ENCODE measurements at regions not wholly inside any gene's neighbourhood (a gene's known extent, or its start where the extent isn't known, plus 50 kb on each side); places are given as distances from the start of the nearest gene placed in this dataset.

DNA sequence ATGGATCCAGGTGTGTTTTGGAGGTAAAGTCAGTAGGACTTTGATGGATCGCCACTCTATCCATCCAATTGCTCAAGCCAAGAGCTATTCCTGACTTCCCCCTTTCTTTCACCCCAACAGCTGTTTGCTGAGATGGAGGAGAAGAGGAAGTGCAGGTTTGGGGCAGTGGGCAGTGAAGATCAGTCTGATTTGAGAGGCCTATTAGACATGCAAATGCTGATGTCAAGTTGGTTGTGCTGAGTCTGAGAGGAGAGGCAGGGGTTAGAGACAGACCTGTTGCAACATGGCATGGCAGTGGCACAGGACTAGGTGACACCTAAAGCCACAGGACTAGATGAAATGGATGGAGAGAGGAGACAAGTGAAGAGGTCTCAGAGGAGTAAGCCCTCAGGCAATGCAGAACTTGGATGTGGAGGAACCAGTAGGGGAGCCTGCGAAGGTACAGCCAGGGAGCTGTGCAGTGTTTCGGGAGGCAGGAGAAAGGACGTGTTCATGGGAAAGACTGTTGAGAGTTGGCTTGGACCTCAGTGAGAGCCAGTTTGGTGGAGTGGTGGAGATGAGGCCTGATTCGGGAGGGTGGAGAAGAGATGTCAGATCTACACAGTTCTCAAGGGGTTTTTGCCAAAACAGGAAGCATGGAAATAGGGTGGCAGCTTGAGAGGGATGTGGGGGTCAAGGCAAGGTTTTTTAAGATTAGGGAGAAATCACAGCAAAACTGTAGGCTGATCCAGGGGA is 175.0 kb downstream of the MACROH2A1 start:
- DNase-seq, result no peak
- no CpG with 5 or more reads among the region's 5 CpGs for WGBS (ENCODE audit: insufficient coverage, low lambda C conversion rate)
- H3K4me1 ChIP-seq (ENCODE audit: control insufficient read depth, insufficient read depth, low read length), result no peaks in the 10 kb centered on the region
- peaks cover 6% of the 10 kb centered on the region for H3K9me3 ChIP-seq (ENCODE audit: control insufficient read depth, low read depth, low read length)
- peaks cover 3% of the 10 kb centered on the region for H3K27me3 ChIP-seq (ENCODE audit: control insufficient read depth, insufficient read depth, low read length)
- H3K36me3 ChIP-seq (ENCODE audit: control insufficient read depth, insufficient read depth, low read length), result no peaks in the 10 kb centered on the region
- no peak overlapping the region for H3K4me3 ChIP-seq (ENCODE audit: low read length)
- H3K27ac ChIP-seq (ENCODE audit: low read length), result no peak overlapping the region

- Histone ChIP-seq H3K27ac (ENCODE audit: low read length) (no peak overlapping the region), H3K4me3 (ENCODE audit: low read length) (no peak overlapping the region), H3K36me3 (ENCODE audit: control insufficient read depth, insufficient read depth, low read length) (no peaks in the 10 kb centered on the region), H3K9me3 (ENCODE audit: control insufficient read depth, low read depth, low read length) (peaks cover 4% of the 10 kb centered on the region), H3K4me1 (ENCODE audit: control insufficient read depth, insufficient read depth, low read length) (no peaks in the 10 kb centered on the region), H3K27me3 (ENCODE audit: control insufficient read depth, insufficient read depth, low read length) (peaks cover 3% of the 10 kb centered on the region)
- no peak for DNase-seq
- 100% methylated on average over 1 of the region's 2 CpGs for WGBS (ENCODE audit: insufficient coverage, low lambda C conversion rate)
Measured at GRCh38 chr5:135223404-135223803, 175.6 kb downstream of the MACROH2A1 start.

DNA sequence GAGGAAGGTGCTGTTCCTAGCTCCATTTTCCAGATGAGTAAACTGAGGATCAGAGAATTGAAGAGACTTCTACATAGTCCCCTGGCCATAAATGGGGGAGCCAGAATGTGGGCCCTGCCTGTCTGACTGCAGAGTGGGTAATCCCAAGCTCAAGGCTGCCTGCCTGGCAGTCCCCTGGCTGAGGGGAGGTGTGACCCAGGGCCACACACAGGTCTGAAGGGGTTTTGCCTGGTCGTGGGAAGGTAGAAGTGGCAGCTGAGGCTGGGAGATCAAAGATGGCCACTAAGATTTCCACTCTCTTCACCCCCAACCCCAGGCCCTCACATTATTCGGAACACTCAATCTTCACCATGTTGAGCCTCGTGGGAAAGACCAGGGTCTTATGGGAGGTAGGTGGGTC is 176.3 kb downstream of the MACROH2A1 start:
- H3K9me3 ChIP-seq (ENCODE audit: control insufficient read depth, low read depth, low read length), result no peaks in the 10 kb centered on the region
- WGBS (ENCODE audit: insufficient coverage, low lambda C conversion rate), result no CpG with 5 or more reads among the region's 3 CpGs
- no peak overlapping the region for H3K27ac ChIP-seq (ENCODE audit: low read length)
- no peaks in the 10 kb centered on the region for H3K4me1 ChIP-seq (ENCODE audit: control insufficient read depth, insufficient read depth, low read length)
- no peaks in the 10 kb centered on the region for H3K36me3 ChIP-seq (ENCODE audit: control insufficient read depth, insufficient read depth, low read length)
- H3K4me3 ChIP-seq (ENCODE audit: low read length), result no peak overlapping the region
- DNase-seq, result no peak
- H3K27me3 ChIP-seq (ENCODE audit: control insufficient read depth, insufficient read depth, low read length), result peaks cover 3% of the 10 kb centered on the region

DNA sequence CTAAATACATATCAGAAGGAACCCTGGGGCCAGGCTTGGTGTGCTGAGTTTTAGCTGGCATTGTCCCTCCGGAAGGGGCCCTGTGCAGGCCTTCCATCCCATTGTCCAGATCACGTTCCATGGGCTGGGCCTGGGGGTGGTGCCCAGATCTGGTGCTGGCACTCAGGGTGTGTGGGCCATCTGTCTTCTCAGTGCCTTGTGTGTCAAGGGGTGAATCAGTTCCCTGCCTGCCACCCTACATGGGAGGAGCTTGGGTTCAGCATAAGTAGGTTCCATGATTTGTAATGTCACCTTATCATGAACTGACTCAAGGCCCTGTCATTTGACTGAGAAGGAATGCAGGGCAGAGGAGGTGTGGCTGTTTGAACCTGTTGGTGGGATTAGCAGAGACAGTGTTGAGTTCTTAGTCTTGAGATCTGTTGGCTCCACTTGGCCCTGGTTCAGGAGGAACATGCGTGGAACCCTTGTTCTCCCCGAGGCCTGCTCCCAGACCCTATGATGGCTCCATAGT is 176.8 kb downstream of the MACROH2A1 start:
- Histone ChIP-seq H3K9me3 (ENCODE audit: control insufficient read depth, low read depth, low read length) (no peaks in the 10 kb centered on the region), H3K36me3 (ENCODE audit: control insufficient read depth, insufficient read depth, low read length) (no peaks in the 10 kb centered on the region), H3K27me3 (ENCODE audit: control insufficient read depth, insufficient read depth, low read length) (peaks cover 3% of the 10 kb centered on the region), H3K27ac (ENCODE audit: low read length) (no peak overlapping the region), H3K4me3 (ENCODE audit: low read length) (no peak overlapping the region), H3K4me1 (ENCODE audit: control insufficient read depth, insufficient read depth, low read length) (no peaks in the 10 kb centered on the region)
- WGBS (ENCODE audit: insufficient coverage, low lambda C conversion rate), result no CpG with 5 or more reads among the region's 4 CpGs
- DNase-seq, result no peak

GRCh38 chr5:135221696-135222095 is 177.3 kb downstream of the MACROH2A1 start:
- Histone ChIP-seq H3K27ac (ENCODE audit: low read length) (no peak overlapping the region), H3K9me3 (ENCODE audit: control insufficient read depth, low read depth, low read length) (no peaks in the 10 kb centered on the region), H3K4me1 (ENCODE audit: control insufficient read depth, insufficient read depth, low read length) (no peaks in the 10 kb centered on the region), H3K36me3 (ENCODE audit: control insufficient read depth, insufficient read depth, low read length) (no peaks in the 10 kb centered on the region), H3K4me3 (ENCODE audit: low read length) (no peak overlapping the region), H3K27me3 (ENCODE audit: control insufficient read depth, insufficient read depth, low read length) (peaks cover 3% of the 10 kb centered on the region)
- DNase-seq, result no peak
- no CpG with 5 or more reads among the region's 2 CpGs for WGBS (ENCODE audit: insufficient coverage, low lambda C conversion rate)

- H3K4me1 ChIP-seq (ENCODE audit: control insufficient read depth, insufficient read depth, low read length), result peaks cover 2% of the 10 kb centered on the region
- H3K4me3 ChIP-seq (ENCODE audit: low read length), result no peak overlapping the region
- H3K36me3 ChIP-seq (ENCODE audit: control insufficient read depth, insufficient read depth, low read length), result no peaks in the 10 kb centered on the region
- no peaks in the 10 kb centered on the region for H3K9me3 ChIP-seq (ENCODE audit: control insufficient read depth, low read depth, low read length)
- no peak for DNase-seq
- WGBS (ENCODE audit: insufficient coverage, low lambda C conversion rate), result no CpG with 5 or more reads among the region's 3 CpGs
- peaks cover 3% of the 10 kb centered on the region for H3K27me3 ChIP-seq (ENCODE audit: control insufficient read depth, insufficient read depth, low read length)
- no peak overlapping the region for H3K27ac ChIP-seq (ENCODE audit: low read length)
Measured at GRCh38 chr5:135221187-135221473, 177.9 kb downstream of the MACROH2A1 start.

GRCh38 chr5:135220394-135221186 is 178.4 kb downstream of the MACROH2A1 start:
- no peak for DNase-seq

GRCh38 chr5:135219868-135220267 is 179.2 kb downstream of the MACROH2A1 start:
- no peaks in the 10 kb centered on the region for H3K9me3 ChIP-seq (ENCODE audit: control insufficient read depth, low read depth, low read length)
- H3K4me3 ChIP-seq (ENCODE audit: low read length), result no peak overlapping the region
- peaks cover 3% of the 10 kb centered on the region for H3K4me1 ChIP-seq (ENCODE audit: control insufficient read depth, insufficient read depth, low read length)
- no CpG with 5 or more reads among the region's 3 CpGs for WGBS (ENCODE audit: insufficient coverage, low lambda C conversion rate)
- H3K27ac ChIP-seq (ENCODE audit: low read length), result no peak overlapping the region
- H3K36me3 ChIP-seq (ENCODE audit: control insufficient read depth, insufficient read depth, low read length), result no peaks in the 10 kb centered on the region
- DNase-seq, result no peak
- H3K27me3 ChIP-seq (ENCODE audit: control insufficient read depth, insufficient read depth, low read length), result peaks cover 2% of the 10 kb centered on the region

More at GRCh38 chr5:135220394-135221186, 178.4 kb downstream of the MACROH2A1 start:
- Histone ChIP-seq H3K4me1 (ENCODE audit: control insufficient read depth, insufficient read depth, low read length) (peaks cover 3% of the 10 kb centered on the region), H3K9me3 (ENCODE audit: control insufficient read depth, low read depth, low read length) (no peaks in the 10 kb centered on the region), H3K36me3 (ENCODE audit: control insufficient read depth, insufficient read depth, low read length) (no peaks in the 10 kb centered on the region), H3K4me3 (ENCODE audit: low read length) (no peak overlapping the region), H3K27ac (ENCODE audit: low read length) (no peak overlapping the region), H3K27me3 (ENCODE audit: control insufficient read depth, insufficient read depth, low read length) (peaks cover 3% of the 10 kb centered on the region)
- no CpG with 5 or more reads among the region's 7 CpGs for WGBS (ENCODE audit: insufficient coverage, low lambda C conversion rate)

DNA sequence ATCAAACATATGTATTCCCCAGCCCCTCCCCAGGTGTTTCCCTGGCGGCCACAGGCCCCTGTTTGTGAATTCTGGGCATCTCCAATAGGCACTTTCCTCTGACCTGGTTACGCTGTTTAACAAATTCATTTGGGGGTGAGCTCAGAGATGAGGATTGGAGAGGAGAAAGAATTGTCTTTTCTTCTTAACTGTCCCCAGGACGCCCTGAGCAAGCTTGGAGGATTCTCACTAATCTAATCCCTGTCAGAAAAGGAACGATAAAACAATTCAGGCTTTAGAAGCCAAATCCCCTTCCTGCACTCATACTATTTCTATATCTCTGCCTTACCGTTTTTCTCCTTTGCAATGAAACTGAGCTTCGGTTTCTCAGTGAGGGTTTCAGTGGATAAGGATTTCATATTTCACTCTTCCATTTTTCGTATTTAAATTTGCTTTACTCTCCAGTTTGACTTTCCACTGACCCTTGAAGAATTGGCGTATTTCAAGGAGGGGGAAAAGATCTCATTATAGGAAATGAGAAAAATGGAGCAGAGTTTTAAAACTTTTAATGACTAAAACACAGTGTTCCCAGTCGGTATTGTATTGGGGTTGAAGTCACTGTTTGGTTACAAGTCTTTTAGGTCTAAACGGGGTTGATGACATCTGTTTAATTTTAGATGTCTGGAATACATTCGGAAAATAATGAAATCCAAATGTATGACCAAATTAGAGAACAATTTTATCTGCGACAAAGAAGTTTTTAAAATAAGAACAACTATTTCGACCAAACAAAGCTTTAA is 180.1 kb downstream of the MACROH2A1 start:
- H3K4me1 ChIP-seq (ENCODE audit: control insufficient read depth, insufficient read depth, low read length), result peaks cover 3% of the 10 kb centered on the region
- no peak overlapping the region for H3K27ac ChIP-seq (ENCODE audit: low read length)
- no peak overlapping the region for H3K4me3 ChIP-seq (ENCODE audit: low read length)
- no peaks in the 10 kb centered on the region for H3K9me3 ChIP-seq (ENCODE audit: control insufficient read depth, low read depth, low read length)
- DNase-seq, result no peak
- 73% methylated on average over 4 of the region's 13 CpGs for WGBS (ENCODE audit: insufficient coverage, low lambda C conversion rate)
- H3K36me3 ChIP-seq (ENCODE audit: control insufficient read depth, insufficient read depth, low read length), result no peaks in the 10 kb centered on the region
- no peaks in the 10 kb centered on the region for H3K27me3 ChIP-seq (ENCODE audit: control insufficient read depth, insufficient read depth, low read length)

DNA sequence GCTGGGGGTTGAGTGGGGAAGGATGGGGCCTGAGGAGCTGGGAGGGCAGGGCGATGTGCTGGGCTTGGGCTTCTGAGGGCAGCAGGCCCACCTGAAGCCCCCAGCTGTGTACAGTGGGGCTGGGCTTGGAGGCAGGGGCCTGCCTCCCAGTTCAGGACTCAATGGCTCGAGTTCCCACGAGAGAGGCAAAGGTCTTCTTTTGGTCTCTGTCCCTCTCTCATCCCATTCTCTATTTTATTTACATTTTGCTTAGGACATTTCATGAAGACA is 180.6 kb downstream of the MACROH2A1 start:
- Histone ChIP-seq H3K36me3 (ENCODE audit: control insufficient read depth, insufficient read depth, low read length) (no peaks in the 10 kb centered on the region), H3K27me3 (ENCODE audit: control insufficient read depth, insufficient read depth, low read length) (peaks cover 2% of the 10 kb centered on the region), H3K9me3 (ENCODE audit: control insufficient read depth, low read depth, low read length) (no peaks in the 10 kb centered on the region), H3K4me1 (ENCODE audit: control insufficient read depth, insufficient read depth, low read length) (peaks cover 3% of the 10 kb centered on the region), H3K27ac (ENCODE audit: low read length) (no peak overlapping the region), H3K4me3 (ENCODE audit: low read length) (no peak overlapping the region)
- WGBS (ENCODE audit: insufficient coverage, low lambda C conversion rate), result no CpG with 5 or more reads among the region's 3 CpGs
- no peak for DNase-seq
